ENCODE measurements at regions not wholly inside any gene's neighbourhood (a gene's known extent, or its start where the extent isn't known, plus 50 kb on each side); places are given as distances from the start of the nearest gene placed in this dataset.

DNA sequence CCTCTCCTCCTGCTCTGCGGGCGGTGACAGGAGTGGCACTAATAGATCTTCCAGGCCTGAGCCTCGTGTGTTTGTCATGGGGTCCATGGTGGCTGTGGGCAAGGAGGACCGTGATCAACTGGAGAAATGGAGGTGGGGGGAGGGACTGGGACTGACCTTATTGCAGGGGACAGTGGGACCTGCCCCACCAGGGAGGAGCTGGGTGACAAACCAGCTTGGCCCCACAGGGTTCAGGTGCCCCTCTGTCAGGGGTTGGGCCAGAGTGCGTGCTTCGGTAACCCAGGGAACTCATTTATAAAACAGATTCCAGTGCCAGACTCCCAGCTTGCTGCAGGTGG lies 366.5 kb downstream of the BCOR start:
- Mint-ChIP-seq H3K27ac (no peak overlapping the region), H3K4me1 (peaks cover 2 to 6% of the 10 kb centered on the region in 2 donors), H3K4me3 (peak overlapping the region in 1 of 5 donors; percentile 23), H3K36me3 (no peaks in the 10 kb centered on the region), H3K9me3 (no peaks in the 10 kb centered on the region), H3K27me3 (ENCODE audit: low read depth in 3 of 3) (peaks cover 1 to 19% (median 2%) of the 10 kb centered on the region in 3 donors)
- no peak for DNase-seq

DNA sequence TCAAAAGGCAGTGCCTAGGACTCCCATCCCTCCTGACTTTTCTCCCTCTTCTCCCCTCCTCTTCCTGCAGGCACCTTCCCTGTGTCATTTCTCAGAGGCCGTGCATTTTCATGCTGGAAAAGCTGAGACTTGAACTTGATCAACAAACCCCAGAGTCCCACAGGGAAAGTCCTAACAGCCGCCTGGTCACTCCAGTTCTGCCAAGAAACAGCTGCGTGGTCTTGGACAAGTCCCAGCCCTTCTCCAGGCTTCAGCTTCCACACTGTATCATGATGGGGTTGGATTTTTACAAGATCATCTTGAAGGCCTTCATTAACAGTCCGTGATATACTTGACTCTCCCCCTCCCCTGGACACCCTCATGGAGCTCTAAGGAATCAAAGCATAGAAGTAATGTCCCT lies 366.0 kb downstream of the BCOR start:
- Mint-ChIP-seq H3K27me3 (ENCODE audit: low read depth in 3 of 3) (peaks cover 1 to 19% (median 2%) of the 10 kb centered on the region in 3 donors), H3K27ac (no peak overlapping the region), H3K4me1 (peaks cover 2 to 6% of the 10 kb centered on the region in 2 donors), H3K4me3 (no peak overlapping the region), H3K36me3 (no peaks in the 10 kb centered on the region), H3K9me3 (no peaks in the 10 kb centered on the region)
- no peak for DNase-seq

DNA sequence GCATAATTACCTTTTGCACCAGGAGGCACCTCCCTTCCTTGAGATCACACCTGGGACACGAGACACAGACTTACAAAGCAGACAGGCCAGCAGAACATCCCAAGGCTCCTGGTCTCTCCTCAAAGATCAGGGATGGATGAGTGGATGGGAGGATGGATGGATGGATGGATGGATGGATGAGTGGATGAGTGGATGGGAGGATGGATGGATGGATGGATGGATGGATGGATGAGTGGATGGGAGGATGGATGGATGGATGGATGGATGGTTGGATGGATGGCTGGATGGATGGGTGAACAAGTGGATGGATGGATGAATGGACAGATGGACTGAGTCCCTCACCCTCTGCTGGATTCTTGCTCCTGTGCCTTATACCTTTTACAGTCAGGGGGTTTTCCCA lies 364.0 kb downstream of the BCOR start:
- Mint-ChIP-seq H3K27me3 (ENCODE audit: low read depth in 3 of 3) (peaks cover 1 to 12% (median 3%) of the 10 kb centered on the region in 3 donors), H3K4me3 (no peak overlapping the region), H3K27ac (no peak overlapping the region), H3K36me3 (no peaks in the 10 kb centered on the region), H3K4me1 (peaks cover 2 to 6% of the 10 kb centered on the region in 2 donors), H3K9me3 (no peaks in the 10 kb centered on the region)
- DNase-seq = no peak

DNA sequence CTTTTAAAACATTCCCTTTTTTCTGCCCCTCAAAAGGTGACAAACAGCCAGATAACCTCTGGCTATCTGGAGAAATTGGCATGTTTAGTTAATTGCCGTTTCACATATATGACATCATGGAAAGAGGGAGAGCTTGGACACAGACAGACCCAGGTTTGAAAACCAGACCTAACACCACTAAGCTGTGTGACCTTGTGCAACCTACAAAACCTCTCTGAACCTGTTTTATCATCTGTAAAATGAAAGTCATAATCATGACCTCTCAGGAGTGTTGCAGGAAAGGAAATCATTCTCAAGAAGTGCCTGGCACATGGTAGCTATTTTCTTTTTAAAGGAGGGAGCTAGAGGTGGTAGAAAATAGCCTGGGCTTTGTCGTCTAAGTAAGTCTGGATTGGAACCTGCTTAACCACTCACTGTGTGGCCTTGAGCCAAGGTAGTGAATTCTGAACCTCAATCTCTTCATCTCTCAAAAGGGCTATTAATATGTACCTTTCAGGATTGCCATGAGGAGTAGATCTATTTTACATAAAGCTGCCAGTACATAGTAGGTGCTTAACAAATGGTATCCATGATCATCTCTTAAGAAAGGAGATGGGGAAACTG lies 363.5 kb downstream of the BCOR start:
- H3K9me3 Mint-ChIP-seq = no peaks in the 10 kb centered on the region

DNA sequence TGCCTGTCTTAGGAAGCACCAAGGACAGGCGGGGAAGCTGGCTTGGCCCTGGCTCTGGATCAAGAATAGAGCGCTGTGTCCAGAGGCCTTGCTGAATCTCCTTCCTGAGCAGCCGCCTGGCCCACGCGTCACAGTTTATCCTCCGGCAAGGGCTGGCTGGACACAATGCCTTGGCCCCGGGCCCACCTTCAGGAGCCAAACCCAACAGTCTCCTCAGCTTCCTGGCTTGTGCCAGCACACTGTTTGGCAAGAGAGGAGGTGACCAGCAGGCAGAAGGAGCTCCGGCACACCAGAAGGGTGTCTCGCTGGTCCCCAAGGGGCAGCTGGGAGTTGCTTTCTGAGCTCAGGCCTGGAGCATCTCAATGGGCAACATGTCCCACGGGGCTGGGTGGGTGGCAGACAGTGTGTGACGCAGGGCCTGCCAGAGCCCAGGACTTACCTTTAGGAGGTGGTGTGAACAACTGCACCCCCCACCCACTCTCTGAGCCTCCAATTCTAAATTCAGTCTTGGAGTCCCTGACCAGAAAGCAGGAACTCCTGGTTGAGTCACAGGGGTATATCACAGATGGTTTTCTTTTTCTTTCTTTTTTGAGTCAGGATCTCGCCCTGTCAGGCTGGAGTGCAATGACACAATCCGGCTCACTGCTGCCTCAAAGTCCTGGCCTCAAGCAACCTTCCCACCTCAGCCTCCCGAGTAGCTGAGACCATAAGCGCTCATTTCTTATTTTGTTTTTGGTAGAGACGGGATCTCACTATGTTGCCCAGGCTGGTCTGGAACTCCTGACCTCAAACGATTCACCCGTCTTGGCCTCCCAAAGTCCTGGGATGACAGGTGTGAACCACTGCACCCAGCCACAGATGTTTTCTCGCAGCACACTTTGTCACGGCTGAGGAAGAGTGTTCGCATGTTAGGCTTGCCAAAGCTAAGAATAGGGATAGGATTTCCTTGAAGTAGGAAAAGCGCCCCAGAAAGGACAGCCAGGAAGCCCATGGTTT lies 361.2 kb downstream of the BCOR start:
- Mint-ChIP-seq H3K36me3 (no peaks in the 10 kb centered on the region), H3K27me3 (ENCODE audit: low read depth in 3 of 3) (peaks cover 0 to 13% (median 3%) of the 10 kb centered on the region in 3 donors), H3K9me3 (no peaks in the 10 kb centered on the region), H3K4me1 (no peaks in the 10 kb centered on the region), H3K27ac (no peak overlapping the region), H3K4me3 (no peak overlapping the region)
- no peak for DNase-seq

More for the DNA sequence above, 363.5 kb downstream of the BCOR start:
- H3K27me3 Mint-ChIP-seq (ENCODE audit: low read depth in 3 of 3) = peaks cover 1 to 13% (median 3%) of the 10 kb centered on the region in 3 donors
- no peaks in the 10 kb centered on the region for H3K36me3 Mint-ChIP-seq
- peaks cover 2 to 6% of the 10 kb centered on the region in 2 donors for H3K4me1 Mint-ChIP-seq
- DNase-seq = no peak
- H3K4me3 Mint-ChIP-seq = no peak overlapping the region
- H3K27ac Mint-ChIP-seq = no peak overlapping the region

DNA sequence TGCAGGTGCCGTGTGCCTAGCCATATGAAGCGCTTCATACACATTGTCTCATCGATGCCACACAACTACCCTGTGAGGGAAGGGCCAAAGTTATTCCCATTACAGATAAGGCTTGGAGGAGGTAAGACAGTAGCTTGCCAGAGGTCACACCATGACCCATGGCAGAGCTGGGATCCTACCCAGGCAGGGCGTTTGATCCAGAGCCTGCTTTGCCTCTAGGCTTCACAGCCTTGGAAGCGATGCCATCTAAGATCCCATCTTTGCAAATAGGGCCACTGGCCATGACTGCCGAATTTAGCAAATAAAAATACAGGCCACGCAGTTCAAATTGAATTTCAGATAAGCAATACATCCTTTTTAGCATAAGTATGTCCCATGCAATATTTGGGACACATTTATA lies 358.2 kb downstream of the BCOR start:
- no peak overlapping the region for H3K27ac Mint-ChIP-seq
- no peak for DNase-seq
- H3K4me1 Mint-ChIP-seq = no peaks in the 10 kb centered on the region
- no peaks in the 10 kb centered on the region for H3K9me3 Mint-ChIP-seq
- H3K36me3 Mint-ChIP-seq = no peaks in the 10 kb centered on the region
- H3K27me3 Mint-ChIP-seq (ENCODE audit: low read depth in 3 of 3) = peaks cover 1 to 9% (median 2%) of the 10 kb centered on the region in 3 donors
- no peak overlapping the region for H3K4me3 Mint-ChIP-seq

DNA sequence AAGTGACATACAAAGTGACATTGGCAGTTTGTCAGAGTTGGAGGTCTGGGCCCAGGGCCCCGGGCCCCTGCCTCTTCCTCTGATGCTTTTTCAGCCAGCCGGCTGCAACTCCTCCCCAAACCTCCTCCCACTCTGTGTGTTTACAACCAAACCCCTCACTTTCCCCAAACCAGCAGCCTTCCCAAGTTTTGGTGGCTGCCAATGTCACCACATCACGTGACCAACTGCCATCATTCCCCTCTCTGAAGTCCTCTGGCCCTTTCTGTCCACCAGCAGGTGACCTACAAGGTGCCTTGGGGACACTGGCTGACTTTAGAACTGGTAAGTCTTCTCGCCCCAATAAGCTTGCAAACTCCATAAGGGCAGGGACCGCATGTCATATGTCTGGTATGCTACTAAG lies 357.7 kb downstream of the BCOR start:
- H3K27ac Mint-ChIP-seq = no peak overlapping the region
- no peak for DNase-seq
- no peaks in the 10 kb centered on the region for H3K4me1 Mint-ChIP-seq

DNA sequence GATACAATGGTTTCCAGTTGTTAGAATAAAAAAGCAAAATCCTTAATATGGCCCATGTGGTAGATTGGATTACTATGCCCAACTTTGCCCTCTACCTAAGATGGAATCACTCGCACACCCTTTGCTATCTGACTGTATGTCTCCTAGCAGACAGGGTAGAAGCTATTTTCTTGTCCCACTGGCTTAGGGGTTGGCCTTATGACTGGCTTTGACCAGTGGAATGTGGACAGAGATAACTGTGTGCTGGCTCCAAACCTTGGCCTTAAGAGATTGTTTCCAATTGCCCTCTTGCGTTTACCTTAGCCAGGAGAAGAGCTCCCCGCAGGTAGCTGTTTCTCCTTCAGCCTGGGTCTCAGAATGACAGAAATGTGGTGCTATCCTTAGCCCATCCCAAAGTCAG lies 355.9 kb downstream of the BCOR start:
- no peak overlapping the region for H3K4me3 Mint-ChIP-seq
- no peaks in the 10 kb centered on the region for H3K36me3 Mint-ChIP-seq
- peaks cover 0 to 2% (median 0%) of the 10 kb centered on the region in 6 donors for H3K9me3 Mint-ChIP-seq
- DNase-seq = no peak
- H3K27ac Mint-ChIP-seq = no peak overlapping the region
- no peaks in the 10 kb centered on the region for H3K4me1 Mint-ChIP-seq
- H3K27me3 Mint-ChIP-seq (ENCODE audit: low read depth in 3 of 3) = peaks cover 1 to 14% (median 8%) of the 10 kb centered on the region in 3 donors

More for the DNA sequence above, 357.7 kb downstream of the BCOR start:
- Mint-ChIP-seq H3K27me3 (ENCODE audit: low read depth in 3 of 3) (peaks cover 1 to 9% (median 2%) of the 10 kb centered on the region in 3 donors), H3K4me3 (no peak overlapping the region), H3K9me3 (no peaks in the 10 kb centered on the region), H3K36me3 (no peaks in the 10 kb centered on the region)

DNA sequence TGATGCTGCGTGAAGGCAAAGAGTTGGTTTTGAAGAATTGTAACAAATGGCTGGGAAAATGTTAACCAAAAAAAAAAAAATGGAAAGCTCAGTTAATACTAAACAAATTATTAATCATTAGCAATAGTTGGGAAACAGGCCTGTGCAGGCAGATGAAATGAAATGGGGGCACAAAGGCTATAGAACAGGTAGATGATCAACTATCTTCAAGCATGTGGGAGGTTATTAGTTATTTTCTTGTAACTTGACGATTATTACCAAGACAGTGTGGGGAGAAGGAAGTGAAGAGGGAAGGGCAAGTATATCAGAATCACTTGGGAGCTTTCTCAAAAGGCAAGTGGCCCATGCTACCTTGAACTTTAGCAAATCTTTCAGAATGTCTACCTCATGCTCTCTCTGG lies 351.9 kb downstream of the BCOR start:
- no peak overlapping the region for H3K4me3 Mint-ChIP-seq
- H3K27me3 Mint-ChIP-seq (ENCODE audit: low read depth in 3 of 3) = peaks cover 2 to 8% (median 7%) of the 10 kb centered on the region in 3 donors
- peaks cover 0 to 2% (median 0%) of the 10 kb centered on the region in 6 donors for H3K9me3 Mint-ChIP-seq
- H3K4me1 Mint-ChIP-seq = no peaks in the 10 kb centered on the region
- no peak overlapping the region for H3K27ac Mint-ChIP-seq
- DNase-seq = no peak
- H3K36me3 Mint-ChIP-seq = no peaks in the 10 kb centered on the region

DNA sequence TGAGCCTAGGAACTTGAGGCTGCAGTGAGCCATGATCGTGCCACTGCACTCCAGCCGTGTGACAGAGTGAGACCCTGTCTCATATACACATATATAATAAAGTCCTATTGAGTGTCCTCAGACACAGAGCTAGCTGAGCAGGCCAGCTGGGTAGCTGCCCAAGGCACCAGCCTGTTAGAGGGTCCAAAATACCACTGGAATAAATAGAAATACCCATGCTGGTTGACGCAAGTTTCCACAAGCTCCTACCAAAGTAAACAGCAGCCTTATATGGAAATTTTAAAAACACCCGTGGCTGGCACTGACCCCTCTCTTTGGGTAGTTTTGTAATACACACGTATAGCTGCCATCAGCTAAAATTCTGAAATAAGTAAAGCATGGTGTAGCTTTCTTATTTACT lies 348.6 kb downstream of the BCOR start:
- peaks cover 0 to 2% (median 0%) of the 10 kb centered on the region in 6 donors for H3K9me3 Mint-ChIP-seq
- no peaks in the 10 kb centered on the region for H3K4me1 Mint-ChIP-seq
- no peak for DNase-seq
- no peaks in the 10 kb centered on the region for H3K36me3 Mint-ChIP-seq
- no peak overlapping the region for H3K27ac Mint-ChIP-seq
- H3K27me3 Mint-ChIP-seq (ENCODE audit: low read depth in 3 of 3) = peaks cover 2 to 6% (median 5%) of the 10 kb centered on the region in 3 donors
- no peak overlapping the region for H3K4me3 Mint-ChIP-seq

DNA sequence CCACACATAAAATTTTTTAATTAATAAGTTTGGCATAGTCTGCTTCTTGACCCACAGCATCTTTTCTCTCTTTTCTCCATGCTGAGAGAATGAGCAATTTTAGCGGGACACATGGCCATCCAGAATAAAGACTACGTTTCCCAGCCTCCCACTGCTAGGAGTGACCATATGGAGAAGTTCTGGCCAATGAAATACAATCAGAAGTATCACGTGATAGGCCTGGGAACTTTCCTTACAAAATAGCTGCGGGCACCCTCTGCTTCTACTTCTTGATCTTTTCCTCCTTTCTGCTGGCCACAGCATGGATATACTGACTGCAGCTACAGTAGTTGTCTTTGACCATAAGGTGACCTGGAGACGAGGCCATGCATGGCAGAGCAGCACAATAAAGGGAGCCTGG lies 348.0 kb downstream of the BCOR start:
- H3K4me3 Mint-ChIP-seq = no peak overlapping the region
- H3K4me1 Mint-ChIP-seq = no peaks in the 10 kb centered on the region
- DNase-seq = no peak
- H3K27ac Mint-ChIP-seq = no peak overlapping the region
- no peaks in the 10 kb centered on the region for H3K36me3 Mint-ChIP-seq
- H3K27me3 Mint-ChIP-seq (ENCODE audit: low read depth in 3 of 3) = peaks cover 2 to 6% (median 5%) of the 10 kb centered on the region in 3 donors
- peaks cover 0 to 2% (median 0%) of the 10 kb centered on the region in 6 donors for H3K9me3 Mint-ChIP-seq

DNA sequence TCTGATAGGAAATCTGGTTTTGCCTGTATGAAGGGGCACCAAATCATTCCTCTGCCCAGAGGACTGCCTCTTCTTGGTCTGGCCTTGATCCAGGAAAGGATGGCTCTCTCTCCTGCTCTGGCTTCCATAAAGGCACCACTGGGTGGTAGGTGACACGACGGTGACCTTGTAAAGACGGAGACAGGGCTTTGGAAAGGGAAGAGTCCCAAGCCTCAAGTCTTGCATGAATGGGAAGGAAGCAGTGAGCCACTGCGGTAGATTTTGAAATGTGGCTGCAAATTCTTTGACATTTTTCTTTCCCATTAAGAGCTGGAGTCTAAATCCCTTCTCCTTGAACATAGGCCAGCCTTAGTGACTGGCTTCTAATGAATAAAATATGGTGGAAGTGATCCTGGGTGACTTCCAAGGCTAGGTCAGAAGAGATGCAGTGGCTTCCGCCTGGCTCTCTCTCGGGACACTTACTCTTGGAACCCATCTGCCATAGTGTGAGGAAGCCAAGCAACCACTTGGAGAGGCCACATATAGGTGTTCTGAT lies 347.4 kb downstream of the BCOR start:
- Mint-ChIP-seq H3K9me3 (peaks cover 0 to 2% (median 0%) of the 10 kb centered on the region in 6 donors), H3K36me3 (no peaks in the 10 kb centered on the region), H3K4me3 (no peak overlapping the region), H3K27ac (no peak overlapping the region), H3K27me3 (ENCODE audit: low read depth in 3 of 3) (peaks cover 2 to 4% (median 3%) of the 10 kb centered on the region in 3 donors), H3K4me1 (no peaks in the 10 kb centered on the region)
- no peak for DNase-seq

DNA sequence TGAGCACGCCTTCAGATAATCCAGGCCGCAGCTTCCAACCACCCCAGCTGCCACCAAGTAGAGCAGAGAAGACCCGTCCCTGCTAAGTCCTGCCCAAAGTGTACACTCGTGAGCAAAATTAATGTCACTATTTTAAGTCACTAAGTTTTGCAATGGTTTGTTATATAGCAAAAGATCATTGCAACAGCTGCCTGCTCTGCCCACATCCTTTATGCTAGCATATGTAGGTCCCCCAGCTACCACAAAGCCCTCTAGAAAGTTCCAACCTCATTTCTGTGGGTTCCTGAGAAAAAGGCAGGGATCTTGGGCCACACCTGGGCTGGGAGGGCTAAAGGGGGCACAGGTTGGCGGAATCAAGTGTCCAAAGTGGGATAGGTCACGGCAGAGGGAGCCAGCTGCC lies 346.9 kb downstream of the BCOR start:
- H3K27me3 Mint-ChIP-seq (ENCODE audit: low read depth in 3 of 3) = peaks cover 0 to 2% (median under 1%) of the 10 kb centered on the region in 3 donors
- no peaks in the 10 kb centered on the region for H3K36me3 Mint-ChIP-seq
- no peak overlapping the region for H3K27ac Mint-ChIP-seq
- DNase-seq = no peak
- H3K9me3 Mint-ChIP-seq = peaks cover 0 to 2% (median 0%) of the 10 kb centered on the region in 6 donors
- no peaks in the 10 kb centered on the region for H3K4me1 Mint-ChIP-seq
- H3K4me3 Mint-ChIP-seq = no peak overlapping the region

DNA sequence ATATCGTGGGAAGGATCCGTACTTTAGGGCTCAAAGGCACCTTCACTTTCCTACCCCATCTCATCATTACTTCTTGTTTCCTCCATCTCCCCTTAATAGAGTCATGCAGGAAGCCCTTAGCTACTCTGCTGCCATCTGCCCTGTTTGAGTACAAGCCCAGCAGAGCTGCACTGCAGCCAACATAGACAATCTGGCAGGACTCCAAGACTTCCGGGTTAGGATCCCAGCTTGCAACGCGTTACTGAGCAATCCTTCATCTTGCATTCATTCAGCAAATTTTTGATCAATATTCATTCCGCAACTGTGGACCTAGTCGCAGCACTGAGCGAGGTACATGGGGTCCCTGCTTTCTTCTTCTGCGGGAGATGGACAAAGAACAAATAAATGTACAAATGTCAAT lies 344.9 kb downstream of the BCOR start:
- Mint-ChIP-seq H3K36me3 (no peaks in the 10 kb centered on the region), H3K27me3 (ENCODE audit: low read depth in 3 of 3) (peaks cover 0 to 2% (median 0%) of the 10 kb centered on the region in 3 donors), H3K4me1 (no peaks in the 10 kb centered on the region), H3K9me3 (no peaks in the 10 kb centered on the region), H3K4me3 (no peak overlapping the region), H3K27ac (no peak overlapping the region)
- no peak for DNase-seq

Measured in immature natural killer cell (primary cell).